GM12878 (cell line): ENCODE measurements at regions not wholly inside any gene's neighbourhood (a gene's known extent, or its start where the extent isn't known, plus 50 kb on each side); places are given as distances from the start of the nearest gene placed in this dataset.

Source experiments
- CREB1 ChIP-seq: IDR thresholded peaks from 2 replicates; pipeline ENCODE4 v1.6.1; 2012; ENCODE audit warnings: low read depth, mild to moderate bottlenecking, inconsistent platforms
- ELK1 ChIP-seq: IDR thresholded peaks from 2 replicates; pipeline ENCODE4 v1.6.1; 2012; ENCODE audit warnings: low read depth, low read length, improper control_type of control experiment
- EZH2 ChIP-seq: IDR thresholded peaks from 2 replicates; pipeline ENCODE4 v1.6.1; 2012; ENCODE audit warnings: low read depth, mild to moderate bottlenecking, control low read depth, inconsistent platforms, low read length, borderline replicate concordance; ENCODE audit not compliant: control insufficient read depth
- FOS ChIP-seq: IDR thresholded peaks from 3 replicates; pipeline ENCODE4 v1.6.1; 2011; ENCODE audit warnings: borderline replicate concordance; ENCODE audit not compliant: insufficient read length; ENCODE audit errors: extremely low read depth
- FOXM1 ChIP-seq: IDR thresholded peaks from 2 replicates; pipeline ENCODE4 v1.6.1; 2012; ENCODE audit warnings: low read depth, mild to moderate bottlenecking, inconsistent platforms, low read length, moderate library complexity
- MAX ChIP-seq: IDR thresholded peaks from 2 replicates; pipeline ENCODE4 v1.6.1; 2012; ENCODE audit warnings: low read depth, low read length, improper control_type of control experiment
- RAD51 ChIP-seq: fragments of 450-650 bp; IDR thresholded peaks from 2 replicates; pipeline ENCODE4 v1.6.1; 2016; ENCODE audit warnings: moderate library complexity, mild to moderate bottlenecking, inconsistent platforms
- SMARCA5 ChIP-seq: fragments of 450-650 bp; IDR thresholded peaks from 2 replicates; pipeline ENCODE4 v1.6.1; 2017; ENCODE audit warnings: mild to moderate bottlenecking
- SPI1 ChIP-seq: IDR thresholded peaks from 2 replicates; pipeline ENCODE4 v1.6.1; 2011; ENCODE audit warnings: low read depth, mild to moderate bottlenecking, low read length, moderate library complexity, borderline replicate concordance; ENCODE audit not compliant: insufficient read depth
- TAF1 ChIP-seq: IDR thresholded peaks from 2 replicates; pipeline ENCODE4 v1.6.1; 2011; ENCODE audit warnings: mild to moderate bottlenecking, low read depth, low read length, borderline replicate concordance
- TF ChIP-seq, protein P1 (sequence below), 3 experiments: IDR thresholded peaks in 2 of 3; conservative IDR thresholded peaks in 1 of 3; 2 replicates each; pipeline ENCODE4 v1.5.1; 2011; ENCODE audit warnings: low read depth in 3 of 3, low read length in 3 of 3, mild to moderate bottlenecking in 3 of 3, control low read depth in 2 of 3, moderate library complexity in 2 of 3, inconsistent platforms in 1 of 3, mixed read lengths in 1 of 3; ENCODE audit not compliant: control insufficient read depth in 2 of 3, insufficient read depth in 1 of 3; ENCODE audit errors: extremely low read depth in 1 of 3

- TF ChIP-seq ELK1: no peak
- no peak for TF ChIP-seq FOXM1
- no peak for TF ChIP-seq SMARCA5
- no peak for TF ChIP-seq EZH2
- TF ChIP-seq SPI1: no peak
- TF ChIP-seq TAF1: no peak
- TF ChIP-seq MAX: no peak
- TF ChIP-seq, protein P1, sequence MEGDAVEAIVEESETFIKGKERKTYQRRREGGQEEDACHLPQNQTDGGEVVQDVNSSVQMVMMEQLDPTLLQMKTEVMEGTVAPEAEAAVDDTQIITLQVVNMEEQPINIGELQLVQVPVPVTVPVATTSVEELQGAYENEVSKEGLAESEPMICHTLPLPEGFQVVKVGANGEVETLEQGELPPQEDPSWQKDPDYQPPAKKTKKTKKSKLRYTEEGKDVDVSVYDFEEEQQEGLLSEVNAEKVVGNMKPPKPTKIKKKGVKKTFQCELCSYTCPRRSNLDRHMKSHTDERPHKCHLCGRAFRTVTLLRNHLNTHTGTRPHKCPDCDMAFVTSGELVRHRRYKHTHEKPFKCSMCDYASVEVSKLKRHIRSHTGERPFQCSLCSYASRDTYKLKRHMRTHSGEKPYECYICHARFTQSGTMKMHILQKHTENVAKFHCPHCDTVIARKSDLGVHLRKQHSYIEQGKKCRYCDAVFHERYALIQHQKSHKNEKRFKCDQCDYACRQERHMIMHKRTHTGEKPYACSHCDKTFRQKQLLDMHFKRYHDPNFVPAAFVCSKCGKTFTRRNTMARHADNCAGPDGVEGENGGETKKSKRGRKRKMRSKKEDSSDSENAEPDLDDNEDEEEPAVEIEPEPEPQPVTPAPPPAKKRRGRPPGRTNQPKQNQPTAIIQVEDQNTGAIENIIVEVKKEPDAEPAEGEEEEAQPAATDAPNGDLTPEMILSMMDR (IDR thresholded peaks at IDR 0.05 in 2 of 3, conservative IDR thresholded peaks at IDR 0.05 in 1 of 3; ENCODE audit: control insufficient read depth in 2 of 3, extremely low read depth in 1 of 3, insufficient read depth in 1 of 3, low read depth in 3 of 3, low read length in 3 of 3): no peak
- no peak for TF ChIP-seq RAD51
- TF ChIP-seq FOS: no peak
- TF ChIP-seq CREB1: no peak
These were observed 412.8 kb upstream of the ZMIZ1 start for GRCh38 chr10:78655979-78656378.
